ENCODE measurements at regions not wholly inside any gene's neighbourhood (a gene's known extent, or its start where the extent isn't known, plus 50 kb on each side); places are given as distances from the start of the nearest gene placed in this dataset.
"Not testable (repeated sequence)": the region's sequence is repeated elsewhere in the genome, so short reads cannot be mapped to it uniquely, and the experiment has no call there.

DNA sequence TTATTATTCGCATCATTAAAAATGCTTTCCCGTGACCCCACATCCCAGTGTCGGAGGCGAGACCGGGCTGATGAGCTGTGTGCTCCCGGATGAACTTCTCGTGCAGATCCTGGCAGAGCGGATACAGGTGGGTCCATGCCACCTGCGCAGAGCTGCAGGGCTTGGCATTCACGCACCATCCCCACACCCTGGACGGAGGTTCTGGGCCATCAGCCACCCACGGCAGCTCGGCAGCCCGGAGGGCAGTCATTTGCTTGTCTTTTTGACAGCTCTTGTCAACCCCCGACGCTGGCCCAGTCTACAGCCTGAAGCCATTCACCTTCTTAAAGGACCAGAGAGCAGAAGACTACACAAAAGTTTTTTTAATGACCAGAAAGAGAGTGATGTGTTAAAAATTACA lies 166.7 kb upstream of the NBPF12 start:
- H3K27me3 ChIP-seq (ENCODE audit: low read depth); in situ Hi-C loops (cut with MboI; ENCODE audit: low sequenced_read_pairs); H3K4me1 ChIP-seq; H3K36me3 ChIP-seq (replicated peaks); DNase-seq (ENCODE audit: low spot score in 2 of 2); H3K9me3 ChIP-seq; H3K4me3 ChIP-seq: not testable (repeated sequence)

DNA sequence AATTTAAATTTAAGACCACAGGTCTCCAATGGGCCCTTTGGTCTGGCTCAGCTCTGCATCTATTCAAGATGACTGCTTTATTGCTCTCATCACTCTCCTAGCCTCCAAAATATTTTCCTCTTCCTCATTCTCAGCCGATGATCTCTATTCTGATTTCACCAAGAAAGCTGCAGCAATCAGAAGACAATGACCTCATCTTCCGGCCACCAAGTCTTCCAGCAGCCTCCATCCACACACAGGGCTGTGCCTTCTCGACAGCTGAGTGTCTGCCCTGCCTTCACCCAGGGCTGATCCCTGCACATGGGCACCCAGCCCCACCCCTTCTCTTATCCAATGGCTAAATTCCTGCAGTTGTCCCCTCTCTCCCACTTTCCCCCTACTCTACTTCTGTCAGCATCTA lies 167.1 kb upstream of the NBPF12 start:
- DNase-seq (ENCODE audit: low spot score in 2 of 2); H3K27me3 ChIP-seq (ENCODE audit: low read depth); in situ Hi-C loops (cut with MboI; ENCODE audit: low sequenced_read_pairs); H3K4me3 ChIP-seq; H3K36me3 ChIP-seq (replicated peaks); H3K4me1 ChIP-seq; H3K9me3 ChIP-seq: not testable (repeated sequence)

DNA sequence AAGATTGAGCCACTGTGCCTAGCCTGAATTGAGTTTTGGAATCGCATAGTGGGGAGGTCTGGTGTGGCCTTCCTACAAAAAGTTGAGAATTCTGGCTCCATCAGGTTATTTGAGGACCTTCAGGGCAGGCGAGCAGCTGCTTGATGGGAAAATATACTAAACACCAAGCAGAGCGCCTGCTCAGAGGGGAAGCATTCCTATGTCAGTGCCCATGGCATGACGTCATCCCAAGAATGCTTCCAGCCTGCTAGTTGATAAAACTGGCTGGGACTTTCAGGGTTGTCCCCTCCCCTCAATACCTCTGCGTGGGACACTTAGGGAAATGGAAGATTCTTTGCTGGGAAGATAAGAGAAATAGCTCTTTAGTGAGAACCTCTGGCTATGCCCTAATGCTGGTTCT lies 174.9 kb upstream of the NBPF12 start:
- DNase-seq (ENCODE audit: low spot score in 2 of 2); in situ Hi-C loops (cut with MboI; ENCODE audit: low sequenced_read_pairs); H3K4me3 ChIP-seq; H3K9me3 ChIP-seq; H3K36me3 ChIP-seq (replicated peaks); H3K4me1 ChIP-seq; H3K27me3 ChIP-seq (ENCODE audit: low read depth): not testable (repeated sequence)

DNA sequence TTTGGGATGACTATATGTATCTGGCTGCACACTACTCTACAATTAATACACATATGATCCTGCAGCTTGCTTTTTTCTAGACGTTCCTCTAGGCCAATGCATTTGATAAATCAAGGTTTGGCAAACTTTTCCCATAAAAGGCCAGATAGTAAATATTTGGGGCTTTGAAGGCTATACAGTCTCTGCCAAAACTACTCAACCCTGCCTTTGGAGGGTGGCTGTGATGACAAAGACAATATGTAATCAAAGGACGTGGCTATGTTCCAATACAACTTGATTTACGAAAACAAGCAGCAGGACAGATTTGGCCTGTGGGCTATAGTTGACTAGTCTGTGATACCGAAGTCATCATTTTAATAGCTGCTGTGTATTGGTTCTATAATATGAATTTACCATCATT lies 181.3 kb upstream of the NBPF12 start:
- H3K36me3 ChIP-seq (replicated peaks); DNase-seq (ENCODE audit: low spot score in 2 of 2); H3K4me1 ChIP-seq; H3K27me3 ChIP-seq (ENCODE audit: low read depth); H3K4me3 ChIP-seq; in situ Hi-C loops (cut with MboI; ENCODE audit: low sequenced_read_pairs); H3K9me3 ChIP-seq: not testable (repeated sequence)

DNA sequence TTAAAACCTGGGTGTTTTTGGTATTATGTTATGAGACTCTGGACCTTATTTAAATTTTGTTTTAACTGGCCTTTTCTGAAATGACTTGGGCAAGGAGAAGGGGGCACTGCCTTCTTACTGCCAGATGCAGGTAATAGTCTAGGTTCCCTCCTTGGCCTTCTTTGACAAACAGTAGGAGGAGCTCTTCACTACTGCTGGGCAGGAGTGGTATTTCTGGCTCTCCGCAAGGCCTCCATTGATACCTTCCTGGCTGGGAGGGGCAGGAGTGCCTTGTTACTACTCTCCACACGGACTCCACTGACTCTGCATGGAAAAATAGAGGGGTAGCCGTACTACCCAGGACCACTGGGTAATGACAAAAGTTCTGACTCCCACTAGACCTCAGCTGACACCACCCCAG lies 189.4 kb upstream of the NBPF12 start:
- in situ Hi-C loops (cut with MboI; ENCODE audit: low sequenced_read_pairs) = not testable (repeated sequence)

DNA sequence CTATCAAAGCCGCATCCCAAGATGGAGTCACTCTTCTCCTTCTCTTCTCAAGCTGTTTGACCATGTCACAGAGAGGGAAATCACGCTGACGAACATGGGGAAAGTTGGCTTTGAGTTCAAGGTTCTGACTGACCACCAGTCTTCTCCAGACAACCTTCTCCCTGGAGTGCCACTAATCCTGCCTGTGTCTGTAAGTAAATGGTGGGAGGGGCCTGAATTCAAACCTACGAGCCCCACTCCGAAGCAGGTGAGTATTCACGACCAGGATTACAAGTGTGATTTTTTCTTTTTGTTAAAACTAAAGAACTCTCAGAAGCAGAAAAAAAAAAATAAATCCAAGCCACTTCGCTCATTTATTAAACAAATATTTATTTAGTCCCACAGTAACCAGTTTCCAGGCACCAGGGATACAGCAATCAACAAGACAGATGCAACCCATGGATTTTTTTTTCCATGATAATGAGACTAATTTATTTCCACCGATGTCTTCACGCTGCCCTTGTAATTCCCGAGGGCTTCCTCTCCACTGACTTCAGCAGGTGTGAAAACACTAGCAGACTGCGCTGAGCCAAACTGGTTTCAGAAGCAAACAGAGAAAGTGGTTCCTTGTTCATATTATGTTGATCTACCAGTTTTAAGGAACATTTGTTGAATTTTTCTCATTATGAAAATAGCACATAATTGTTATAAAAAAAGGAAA lies 206.0 kb upstream of the NBPF12 start:
- in situ Hi-C loops (cut with MboI; ENCODE audit: low sequenced_read_pairs); H3K36me3 ChIP-seq (replicated peaks); DNase-seq (ENCODE audit: low spot score in 2 of 2); H3K4me1 ChIP-seq; H3K9me3 ChIP-seq; H3K4me3 ChIP-seq; H3K27me3 ChIP-seq (ENCODE audit: low read depth): not testable (repeated sequence)

More for the DNA sequence above, 189.4 kb upstream of the NBPF12 start:
- not testable (repeated sequence) for DNase-seq (ENCODE audit: low spot score in 2 of 2); H3K4me3 ChIP-seq; H3K27me3 ChIP-seq (ENCODE audit: low read depth); H3K9me3 ChIP-seq; H3K4me1 ChIP-seq; H3K36me3 ChIP-seq (replicated peaks)

DNA sequence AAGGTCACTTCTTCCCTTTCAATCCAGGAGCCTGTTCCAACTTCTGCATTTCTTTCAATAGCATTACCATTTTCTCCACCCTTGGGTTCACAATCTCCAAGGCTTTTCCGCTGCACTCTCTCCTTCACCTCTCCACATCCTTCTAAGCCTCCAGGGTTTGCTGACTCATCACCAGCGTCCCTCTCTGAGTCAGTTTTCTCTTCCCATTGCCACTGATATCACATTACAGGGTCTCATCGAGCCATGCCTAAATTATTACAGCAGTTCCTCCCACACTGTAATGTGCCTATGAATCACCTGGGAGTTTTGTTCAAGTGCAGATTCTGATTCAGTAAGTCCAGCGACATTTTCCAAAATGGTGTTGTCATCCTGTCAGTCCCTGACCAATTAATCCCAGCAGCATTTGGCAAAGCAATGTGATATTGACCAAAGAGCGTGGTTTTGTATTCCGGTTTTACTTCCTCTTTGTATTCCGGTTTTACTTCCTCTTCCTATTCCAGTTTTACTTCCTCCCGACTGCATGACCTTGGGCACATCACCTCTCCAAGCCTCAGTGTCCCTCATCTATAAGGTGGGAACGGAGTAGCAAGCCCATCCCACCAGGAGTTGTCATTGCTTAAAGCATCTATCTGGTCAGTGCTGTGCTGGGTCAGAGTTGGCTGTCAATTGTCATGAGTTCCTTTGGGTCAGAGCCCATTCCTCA lies 208.3 kb upstream of the NBPF12 start:
- H3K36me3 ChIP-seq (replicated peaks); H3K4me1 ChIP-seq; H3K4me3 ChIP-seq; in situ Hi-C loops (cut with MboI; ENCODE audit: low sequenced_read_pairs); H3K9me3 ChIP-seq; DNase-seq (ENCODE audit: low spot score in 2 of 2); H3K27me3 ChIP-seq (ENCODE audit: low read depth): not testable (repeated sequence)

DNA sequence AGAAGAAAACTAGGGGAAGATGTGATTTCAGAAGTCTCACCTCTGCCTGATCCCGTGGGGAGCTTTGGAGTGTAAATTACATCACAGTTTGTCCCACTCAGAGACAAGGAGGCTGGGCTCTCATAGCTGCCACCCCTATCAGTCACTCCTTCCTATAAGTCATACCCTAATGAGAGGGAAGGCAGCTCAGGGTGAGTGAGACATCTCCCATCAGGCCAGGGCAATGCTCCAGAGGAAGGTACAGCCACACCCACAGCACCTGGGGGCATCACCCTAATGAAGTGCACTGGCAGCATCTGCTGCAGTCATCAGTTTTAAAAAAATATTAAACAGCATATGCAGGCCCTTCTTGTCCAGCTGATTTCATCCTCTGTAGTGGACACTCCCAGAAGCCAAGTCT lies 223.1 kb upstream of the NBPF12 start:
- DNase-seq (ENCODE audit: low spot score in 2 of 2); H3K4me3 ChIP-seq; H3K4me1 ChIP-seq; H3K27me3 ChIP-seq (ENCODE audit: low read depth); H3K36me3 ChIP-seq (replicated peaks); in situ Hi-C loops (cut with MboI; ENCODE audit: low sequenced_read_pairs); H3K9me3 ChIP-seq: not testable (repeated sequence)

DNA sequence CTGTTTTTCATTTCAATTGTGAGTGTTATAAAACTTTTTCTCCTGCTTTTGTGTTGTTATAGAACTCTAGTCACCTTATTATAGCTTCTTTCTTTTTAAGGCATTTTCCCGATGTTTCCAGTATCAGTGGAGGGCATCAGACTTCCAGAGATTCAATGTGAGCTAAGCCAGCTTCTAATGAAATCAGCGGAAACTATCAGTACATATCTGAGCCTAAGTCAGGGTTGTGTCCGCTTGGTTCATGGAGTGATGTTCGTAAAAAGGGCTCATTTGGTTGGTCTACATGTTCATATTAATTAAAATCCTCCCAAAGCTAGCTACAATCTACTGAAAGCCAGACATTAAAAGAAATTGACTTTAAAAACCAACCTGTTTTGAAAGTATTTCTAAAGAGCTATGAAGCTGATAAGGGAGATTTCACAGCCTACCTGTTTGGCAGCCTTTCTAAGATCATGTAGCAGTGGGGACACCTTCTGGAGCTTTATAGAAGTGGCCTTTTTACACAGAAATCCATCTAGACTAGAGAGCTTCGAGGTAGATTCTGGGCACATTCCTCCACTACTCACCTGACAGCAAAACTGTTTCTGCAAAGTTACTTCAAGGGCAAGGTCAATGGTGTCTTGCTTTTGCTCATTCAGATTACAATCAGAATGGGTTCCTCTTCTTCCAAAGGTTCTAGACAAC lies 227.1 kb upstream of the NBPF12 start:
- H3K27me3 ChIP-seq (ENCODE audit: low read depth); H3K9me3 ChIP-seq; H3K36me3 ChIP-seq (replicated peaks); H3K4me1 ChIP-seq; H3K4me3 ChIP-seq; in situ Hi-C loops (cut with MboI; ENCODE audit: low sequenced_read_pairs): not testable (repeated sequence)
- peak; percentile 18 to 34 for DNase-seq (ENCODE audit: low spot score in 2 of 2)

DNA sequence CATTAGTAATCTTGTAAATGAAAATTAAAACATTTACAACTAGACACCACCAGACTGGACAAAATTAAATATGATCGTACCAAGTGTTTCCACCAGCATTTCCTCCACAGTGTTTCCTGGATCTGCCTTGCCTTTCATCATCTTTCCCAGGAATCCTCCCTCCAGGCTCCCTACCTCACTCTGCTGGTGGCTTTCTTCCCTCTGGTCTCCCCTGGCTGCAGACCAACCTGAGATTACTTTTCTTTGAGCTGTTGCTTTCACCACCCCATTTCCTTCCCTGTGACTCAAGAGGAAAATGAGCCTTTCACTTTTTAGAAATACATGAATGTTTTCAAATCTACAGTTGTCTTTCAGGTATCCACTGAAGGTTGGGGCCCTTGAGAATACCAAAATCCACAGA lies 228.8 kb upstream of the NBPF12 start:
- in situ Hi-C loops (cut with MboI; ENCODE audit: low sequenced_read_pairs); H3K4me1 ChIP-seq; H3K4me3 ChIP-seq; H3K36me3 ChIP-seq (replicated peaks); DNase-seq (ENCODE audit: low spot score in 2 of 2); H3K27me3 ChIP-seq (ENCODE audit: low read depth); H3K9me3 ChIP-seq: not testable (repeated sequence)

DNA sequence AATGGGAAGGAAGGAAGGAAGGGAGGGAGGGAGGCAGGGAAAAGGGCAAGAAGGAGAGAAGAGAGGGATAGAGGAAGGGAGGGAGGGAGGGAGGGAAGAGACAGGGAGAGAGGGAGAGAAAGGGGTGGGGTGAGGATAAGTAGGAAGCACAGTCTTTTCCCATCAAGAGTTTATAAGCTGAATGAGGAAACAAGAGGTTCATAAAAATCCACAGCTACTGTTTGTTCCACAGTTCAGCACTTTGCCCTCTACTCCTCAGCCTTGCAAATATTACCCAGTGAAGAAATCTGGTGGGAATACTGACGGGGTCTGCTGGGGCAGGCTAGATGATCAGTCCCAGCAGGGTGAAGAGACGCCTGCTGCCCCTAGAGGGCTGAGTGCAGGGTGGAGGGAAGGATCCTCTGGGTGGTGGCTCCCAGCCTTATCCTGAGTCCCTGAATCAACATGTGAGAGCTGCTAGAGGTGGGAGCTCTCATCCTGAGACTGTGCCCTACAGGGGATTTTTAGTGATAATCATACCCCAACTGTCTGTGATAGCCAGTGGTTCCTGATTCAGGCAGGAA lies 233.9 kb upstream of the NBPF12 start:
- in situ Hi-C loops (cut with MboI; ENCODE audit: low sequenced_read_pairs); H3K4me1 ChIP-seq; DNase-seq (ENCODE audit: low spot score in 2 of 2); H3K27me3 ChIP-seq (ENCODE audit: low read depth); H3K36me3 ChIP-seq (replicated peaks); H3K4me3 ChIP-seq; H3K9me3 ChIP-seq: not testable (repeated sequence)

DNA sequence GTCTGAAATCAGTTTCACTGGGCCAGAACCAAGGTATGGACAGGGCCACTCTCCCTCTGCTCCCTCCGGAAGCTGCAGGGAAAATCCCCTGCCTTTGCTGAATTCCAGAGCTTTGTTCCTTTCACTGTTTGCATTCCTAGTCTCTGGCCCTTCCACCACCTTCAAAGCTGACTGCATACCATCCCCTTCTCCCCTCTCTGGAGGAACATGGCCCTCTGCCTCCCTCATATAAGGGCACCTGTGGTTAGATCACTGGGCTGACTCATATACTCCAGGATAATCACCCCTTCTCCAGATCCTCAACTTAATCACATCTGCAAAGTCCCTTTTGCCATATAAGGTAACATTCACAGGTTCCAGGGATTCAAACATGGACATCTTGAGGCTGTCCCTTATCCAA lies 236.8 kb upstream of the NBPF12 start:
- DNase-seq (ENCODE audit: low spot score in 2 of 2); H3K36me3 ChIP-seq (replicated peaks); in situ Hi-C loops (cut with MboI; ENCODE audit: low sequenced_read_pairs); H3K27me3 ChIP-seq (ENCODE audit: low read depth); H3K9me3 ChIP-seq; H3K4me3 ChIP-seq; H3K4me1 ChIP-seq: not testable (repeated sequence)

DNA sequence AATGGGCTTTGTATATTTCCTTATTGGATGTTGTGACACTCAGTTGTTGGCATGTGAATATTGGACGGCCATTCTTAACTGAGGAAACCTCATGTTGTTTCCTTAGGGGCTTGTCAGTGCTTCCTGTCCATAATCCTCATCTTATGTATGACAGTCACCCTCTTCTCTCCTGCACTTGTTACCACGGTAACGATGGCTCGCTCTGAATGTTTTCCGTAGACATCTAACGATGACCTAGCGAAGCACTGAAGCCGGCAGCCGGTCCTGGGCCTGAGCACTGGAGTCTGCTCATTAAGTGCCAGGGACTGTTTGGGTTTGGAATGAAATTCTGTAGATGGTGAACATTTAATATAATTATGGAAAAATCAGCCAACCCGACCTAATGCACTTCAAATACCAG lies 242.7 kb upstream of the NBPF12 start:
- DNase-seq (ENCODE audit: low spot score in 2 of 2); H3K36me3 ChIP-seq (replicated peaks); H3K4me1 ChIP-seq; H3K4me3 ChIP-seq; H3K9me3 ChIP-seq; H3K27me3 ChIP-seq (ENCODE audit: low read depth); in situ Hi-C loops (cut with MboI; ENCODE audit: low sequenced_read_pairs): not testable (repeated sequence)

DNA sequence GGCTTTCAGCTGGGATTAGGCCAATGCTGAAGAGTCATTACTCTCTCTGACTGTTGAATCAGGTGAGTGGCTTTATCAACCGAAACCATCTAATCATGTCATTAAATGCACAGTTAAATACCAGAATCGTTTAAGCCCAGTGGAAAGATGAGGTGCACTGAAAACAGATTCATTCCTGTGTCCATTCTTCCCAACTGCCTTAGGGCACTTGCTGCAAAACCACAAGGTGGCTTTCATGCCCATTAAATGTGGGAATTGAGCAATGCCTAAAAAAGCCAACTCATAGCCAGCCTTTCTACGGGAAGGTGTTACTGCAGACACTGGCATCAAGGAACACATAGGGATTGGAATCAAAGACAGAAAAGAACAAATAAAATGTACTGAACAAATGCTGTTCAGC lies 246.3 kb upstream of the NBPF12 start:
- H3K36me3 ChIP-seq (replicated peaks); H3K9me3 ChIP-seq; H3K4me3 ChIP-seq; H3K27me3 ChIP-seq (ENCODE audit: low read depth); H3K4me1 ChIP-seq; in situ Hi-C loops (cut with MboI; ENCODE audit: low sequenced_read_pairs): not testable (repeated sequence)
- DNase-seq (ENCODE audit: low spot score in 2 of 2) = peak in 1 of 2 experiments; percentile 33
